Naive thymus-derived CD4-positive, alpha-beta T cell (primary cell): ENCODE measurements at regions not wholly inside any gene's neighbourhood (a gene's known extent, or its start where the extent isn't known, plus 50 kb on each side); places are given as distances from the start of the nearest gene placed in this dataset.

Experiments used
- ATAC-seq: fragments of 150-1000 bp; cut with Tn5 transposase; 2 replicates; pipeline ENCODE4 v1.10.0; 2021; ENCODE audit warnings: mild to moderate bottlenecking, moderate library complexity
- CTCF ChIA-PET: fragments of 350-600 bp; sonication (Branson Sonifier 250); formaldehyde crosslinking; loops from one replicate; lab custom pipeline; 2021; ENCODE audit warnings: antibody characterized with exemption; lab: Charles Lee
- POLR2A ChIA-PET: fragments of 350-600 bp; sonication (Branson Sonifier 250); formaldehyde crosslinking; loops from one replicate; lab custom pipeline; 2021; ENCODE audit warnings: antibody characterized with exemption, inconsistent platforms; lab: Charles Lee
- DNase-seq, 9 donors: peaks; one replicate each; pipeline versions ENCODE4 v3.0.0 to v3.0.0-alpha.2; 2020 to 2022; ENCODE audit warnings: mixed read lengths in 1 of 9
- H3K27ac ChIP-seq: one replicate; pipeline ENCODE4 v1.7.0; 2013; ENCODE audit warnings: mild to moderate bottlenecking, low read depth, low read length, moderate library complexity
- H3K27me3 ChIP-seq, 2 donors: one replicate each; pipeline ENCODE4 v1.7.0; 2013; ENCODE audit warnings: low read length in 2 of 2, mild to moderate bottlenecking in 2 of 2, moderate library complexity in 2 of 2; ENCODE audit not compliant: control insufficient read depth in 2 of 2, insufficient read depth in 2 of 2
- H3K36me3 ChIP-seq, 3 experiments: 1 replicate in 2 of 3; 2 replicates in 1 of 3; pipeline ENCODE4 v1.7.0; 2013; ENCODE audit warnings: low read length in 3 of 3, mild to moderate bottlenecking in 3 of 3, moderate library complexity in 1 of 3; ENCODE audit not compliant: insufficient read depth in 3 of 3, control insufficient read depth in 2 of 3
- H3K4me1 ChIP-seq, 2 donors: one replicate each; pipeline ENCODE4 v1.7.0; 2013; ENCODE audit warnings: low read length in 2 of 2, mild to moderate bottlenecking in 2 of 2, moderate library complexity in 1 of 2; ENCODE audit not compliant: control insufficient read depth in 2 of 2, insufficient read depth in 2 of 2
- H3K4me3 ChIP-seq: 2 replicates; pipeline ENCODE4 v1.7.0; 2013; ENCODE audit warnings: mild to moderate bottlenecking, low read length
- H3K9me3 ChIP-seq, 3 experiments: 1 replicate in 2 of 3; 2 replicates in 1 of 3; pipeline ENCODE4 v1.7.0; 2013; ENCODE audit warnings: low read length in 3 of 3; ENCODE audit not compliant: control insufficient read depth in 2 of 3
- H3K27ac Mint-ChIP-seq, 9 donors: one replicate each; pipeline ENCODE4 v1.8.0; 2020 to 2022; ENCODE audit warnings: mixed read lengths in 9 of 9, mild to moderate bottlenecking in 8 of 9, moderate library complexity in 5 of 9, inconsistent platforms in 2 of 9
- H3K27me3 Mint-ChIP-seq, 5 donors: one replicate each; pipeline ENCODE4 v1.8.0; 2021 to 2022; ENCODE audit warnings: mixed read lengths in 5 of 5, mild to moderate bottlenecking in 1 of 5
- H3K36me3 Mint-ChIP-seq, 5 donors: one replicate each; pipeline ENCODE4 v1.8.0; 2020 to 2022; ENCODE audit warnings: mixed read lengths in 5 of 5, mild to moderate bottlenecking in 3 of 5, inconsistent platforms in 1 of 5
- H3K4me1 Mint-ChIP-seq, 7 donors: one replicate each; pipeline ENCODE4 v1.8.0; 2020 to 2022; ENCODE audit warnings: mixed read lengths in 7 of 7, mild to moderate bottlenecking in 3 of 7, inconsistent platforms in 1 of 7
- H3K4me3 Mint-ChIP-seq, 10 donors: one replicate each; pipeline ENCODE4 v1.8.0; 2020 to 2022; ENCODE audit warnings: mild to moderate bottlenecking in 10 of 10, mixed read lengths in 10 of 10, moderate library complexity in 6 of 10, inconsistent platforms in 2 of 10
- H3K9me3 Mint-ChIP-seq, 11 donors: one replicate each; pipeline ENCODE4 v1.8.0; 2020 to 2022; ENCODE audit warnings: mixed read lengths in 11 of 11, mild to moderate bottlenecking in 4 of 11, inconsistent platforms in 1 of 11, moderate library complexity in 1 of 11
- intact Hi-C, 2 donors: fragments of 100-400 bp; cut with micrococcal nuclease; formaldehyde crosslinking; loops; one replicate each; pipeline ENCODE4 v1.15.1; 2023

DNA sequence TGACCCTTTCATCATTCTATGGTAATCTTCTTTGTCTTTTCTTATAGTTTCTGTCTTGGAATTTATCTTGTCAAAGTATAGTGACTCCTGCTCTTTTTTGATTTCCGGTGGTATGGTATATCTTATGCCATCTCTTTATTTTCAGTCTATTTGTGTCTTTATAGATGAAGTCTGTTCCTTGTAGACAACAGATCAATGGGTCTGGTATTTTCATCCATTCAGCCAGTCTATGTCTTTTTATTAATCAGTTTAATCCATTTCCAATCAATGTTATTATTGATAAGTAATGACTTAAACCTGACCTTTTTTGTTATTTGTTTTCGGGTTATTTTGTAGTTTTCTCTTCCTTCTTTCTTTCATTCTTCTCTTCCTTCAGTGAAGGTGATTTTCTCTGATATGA, 495.9 kb upstream of the PCDH9 start:
- H3K9me3 ChIP-seq, result peaks cover 0 to 4% (median 0%) of the 10 kb centered on the region in 3 experiments
- H3K4me3 ChIP-seq, result no peak overlapping the region
- ChIA-PET CTCF (no interaction called here), POLR2A (no interaction called here)
- H3K4me1 Mint-ChIP-seq, result no peaks in the 10 kb centered on the region
- H3K27ac Mint-ChIP-seq, result no peak overlapping the region
- no peak overlapping the region for H3K27ac ChIP-seq
- no peaks in the 10 kb centered on the region for H3K4me1 ChIP-seq
- H3K36me3 Mint-ChIP-seq, result no peaks in the 10 kb centered on the region
- H3K9me3 Mint-ChIP-seq, result peaks cover 1 to 53% (median 27%) of the 10 kb centered on the region in 11 donors
- ATAC-seq (no peak), DNase-seq (no peak)
- no peaks in the 10 kb centered on the region for H3K27me3 ChIP-seq
- no peak overlapping the region for H3K4me3 Mint-ChIP-seq
- no peaks in the 10 kb centered on the region for H3K27me3 Mint-ChIP-seq
- no peaks in the 10 kb centered on the region for H3K36me3 ChIP-seq
- intact Hi-C loops, result no loop called here

GRCh38 chr13:67713571-67713970, 483.4 kb upstream of the PCDH9 start:
- H3K36me3 ChIP-seq, result no peaks in the 10 kb centered on the region
- H3K4me3 ChIP-seq, result no peak overlapping the region
- intact Hi-C loops, result no loop called here
- no peak for DNase-seq
- H3K4me3 Mint-ChIP-seq, result no peak overlapping the region
- no peaks in the 10 kb centered on the region for H3K4me1 ChIP-seq
- H3K9me3 ChIP-seq, result no peaks in the 10 kb centered on the region
- no peaks in the 10 kb centered on the region for H3K4me1 Mint-ChIP-seq
- H3K27me3 Mint-ChIP-seq, result no peaks in the 10 kb centered on the region
- H3K27ac ChIP-seq, result no peak overlapping the region
- no peaks in the 10 kb centered on the region for H3K36me3 Mint-ChIP-seq
- POLR2A ChIA-PET, result no interaction called here
- H3K27ac Mint-ChIP-seq, result no peak overlapping the region
- H3K9me3 Mint-ChIP-seq, result peaks cover 0 to 34% (median 6%) of the 10 kb centered on the region in 11 donors
- H3K27me3 ChIP-seq, result no peaks in the 10 kb centered on the region
- CTCF ChIA-PET, result no interaction called here
- no peak for ATAC-seq

- peaks cover 2 to 35% (median 9%) of the 10 kb centered on the region in 11 donors for H3K9me3 Mint-ChIP-seq
- no peak overlapping the region for H3K4me3 Mint-ChIP-seq
- no peaks in the 10 kb centered on the region for H3K36me3 Mint-ChIP-seq
- H3K4me1 ChIP-seq, result no peaks in the 10 kb centered on the region
- no peaks in the 10 kb centered on the region for H3K9me3 ChIP-seq
- H3K27me3 ChIP-seq, result no peaks in the 10 kb centered on the region
- H3K36me3 ChIP-seq, result no peaks in the 10 kb centered on the region
- no peak overlapping the region for H3K27ac Mint-ChIP-seq
- no peak overlapping the region for H3K4me3 ChIP-seq
- H3K4me1 Mint-ChIP-seq, result no peaks in the 10 kb centered on the region
- no peak overlapping the region for H3K27ac ChIP-seq
- CTCF ChIA-PET, result no interaction called here
- intact Hi-C loops, result no loop called here
- ATAC-seq (no peak), DNase-seq (no peak)
- POLR2A ChIA-PET, result no interaction called here
- H3K27me3 Mint-ChIP-seq, result no peaks in the 10 kb centered on the region
Observed at GRCh38 chr13:67696775-67697174, 466.6 kb upstream of the PCDH9 start.

GRCh38 chr13:67664502-67664901, 434.4 kb upstream of the PCDH9 start:
- Histone ChIP-seq H3K4me1 (no peaks in the 10 kb centered on the region), H3K36me3 (no peaks in the 10 kb centered on the region), H3K4me3 (no peak overlapping the region), H3K27ac (no peak overlapping the region), H3K27me3 (no peaks in the 10 kb centered on the region), H3K9me3 (no peaks in the 10 kb centered on the region)
- ATAC-seq, result no peak
- Mint-ChIP-seq H3K4me1 (no peaks in the 10 kb centered on the region), H3K27ac (no peak overlapping the region), H3K27me3 (no peaks in the 10 kb centered on the region), H3K36me3 (no peaks in the 10 kb centered on the region), H3K9me3 (peaks cover 0 to 6% (median 3%) of the 10 kb centered on the region in 11 donors), H3K4me3 (no peak overlapping the region)
- intact Hi-C loops, result no loop called here
- CTCF ChIA-PET, result no interaction called here
- DNase-seq, result no peak
- POLR2A ChIA-PET, result no interaction called here

DNA sequence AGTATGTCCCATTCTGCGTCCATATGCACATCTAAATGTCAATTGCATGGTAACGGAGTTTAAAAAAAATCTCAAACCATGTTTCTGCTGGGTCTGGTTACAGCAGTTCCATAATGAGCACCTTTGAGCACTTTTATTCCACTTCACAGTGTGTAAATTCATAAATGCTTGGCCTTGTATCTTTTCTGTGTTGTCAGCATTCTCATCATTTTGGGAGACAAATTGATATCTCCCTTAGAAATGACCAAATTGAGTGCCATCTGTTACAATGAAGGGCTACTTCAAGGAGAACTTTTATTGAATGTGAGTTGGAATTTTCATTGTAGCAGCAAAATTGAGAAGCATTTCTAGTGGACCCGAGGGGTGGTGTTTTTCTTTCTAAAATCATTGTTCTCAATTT, 432.9 kb upstream of the PCDH9 start:
- ChIA-PET POLR2A (no interaction called here), CTCF (no interaction called here)
- no peak for DNase-seq
- intact Hi-C loops, result no loop called here
- Mint-ChIP-seq H3K4me3 (no peak overlapping the region), H3K36me3 (no peaks in the 10 kb centered on the region), H3K4me1 (no peaks in the 10 kb centered on the region), H3K27ac (no peak overlapping the region), H3K9me3 (peaks cover 0 to 6% (median 0%) of the 10 kb centered on the region in 11 donors), H3K27me3 (no peaks in the 10 kb centered on the region)
- Histone ChIP-seq H3K27ac (no peak overlapping the region), H3K27me3 (no peaks in the 10 kb centered on the region), H3K4me1 (no peaks in the 10 kb centered on the region), H3K4me3 (no peak overlapping the region), H3K9me3 (no peaks in the 10 kb centered on the region), H3K36me3 (no peaks in the 10 kb centered on the region)
- ATAC-seq, result no peak

GRCh38 chr13:67652887-67653286, 422.8 kb upstream of the PCDH9 start:
- no peaks in the 10 kb centered on the region for H3K36me3 Mint-ChIP-seq
- Histone ChIP-seq H3K4me3 (no peak overlapping the region), H3K27ac (no peak overlapping the region), H3K9me3 (no peaks in the 10 kb centered on the region), H3K4me1 (no peaks in the 10 kb centered on the region), H3K36me3 (no peaks in the 10 kb centered on the region), H3K27me3 (no peaks in the 10 kb centered on the region)
- intact Hi-C loops, result no loop called here
- no peaks in the 10 kb centered on the region for H3K4me1 Mint-ChIP-seq
- no peak overlapping the region for H3K4me3 Mint-ChIP-seq
- no peak for DNase-seq
- ATAC-seq, result no peak
- CTCF ChIA-PET, result no interaction called here
- peaks cover 0 to 23% (median 4%) of the 10 kb centered on the region in 11 donors for H3K9me3 Mint-ChIP-seq
- POLR2A ChIA-PET, result no interaction called here
- H3K27ac Mint-ChIP-seq, result no peak overlapping the region
- no peaks in the 10 kb centered on the region for H3K27me3 Mint-ChIP-seq

GRCh38 chr13:67651908-67652465, 421.9 kb upstream of the PCDH9 start:
- DNase-seq (no peak), ATAC-seq (no peak)
- Mint-ChIP-seq H3K9me3 (peaks cover 0 to 23% (median 3%) of the 10 kb centered on the region in 11 donors), H3K4me3 (no peak overlapping the region), H3K4me1 (no peaks in the 10 kb centered on the region), H3K27ac (no peak overlapping the region), H3K27me3 (no peaks in the 10 kb centered on the region), H3K36me3 (no peaks in the 10 kb centered on the region)
- peaks cover 0 to under 1% (median 0%) of the 10 kb centered on the region in 3 experiments for H3K9me3 ChIP-seq
- intact Hi-C loops, result no loop called here
- no peaks in the 10 kb centered on the region for H3K27me3 ChIP-seq
- ChIA-PET CTCF (no interaction called here), POLR2A (interaction anchor here (0.6 kb wide), 1 partner anchor 1206 kb away, joined by 3 read pairs; no protein-coding TSS in a partner anchor)
- no peak overlapping the region for H3K4me3 ChIP-seq
- H3K4me1 ChIP-seq, result no peaks in the 10 kb centered on the region
- H3K27ac ChIP-seq, result no peak overlapping the region
- H3K36me3 ChIP-seq, result no peaks in the 10 kb centered on the region
